ENCODE measurements at regions not wholly inside any gene's neighbourhood (a gene's known extent, or its start where the extent isn't known, plus 50 kb on each side); places are given as distances from the start of the nearest gene placed in this dataset.
A peak's percentile ranks its signal among the peaks of the same experiment; 100 is the strongest.
"Not testable (repeated sequence)": the region's sequence is repeated elsewhere in the genome, so short reads cannot be mapped to it uniquely, and the experiment has no call there.

DNA sequence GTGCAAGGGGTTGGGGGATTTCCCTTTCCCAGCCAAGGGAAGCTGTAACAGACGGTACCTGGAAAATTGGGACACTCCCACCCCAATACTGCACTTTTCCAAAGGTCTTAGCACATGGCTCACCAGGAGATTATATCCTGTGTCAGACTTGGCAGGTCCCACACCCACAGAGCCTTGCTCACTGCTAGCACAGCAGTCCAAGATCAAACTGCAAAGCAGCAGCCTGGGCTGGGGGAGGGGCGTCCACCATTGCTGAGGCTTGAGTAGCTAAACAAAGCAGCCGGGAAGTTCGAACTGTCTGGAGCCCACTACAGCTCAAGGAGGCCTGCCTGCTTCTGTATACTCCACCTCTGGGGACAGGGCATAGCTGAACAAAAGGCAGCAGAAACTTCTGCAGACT, 604.2 kb upstream of the SEMA3D start:
- DNase-seq (ENCODE audit: low read depth): not testable (repeated sequence)

DNA sequence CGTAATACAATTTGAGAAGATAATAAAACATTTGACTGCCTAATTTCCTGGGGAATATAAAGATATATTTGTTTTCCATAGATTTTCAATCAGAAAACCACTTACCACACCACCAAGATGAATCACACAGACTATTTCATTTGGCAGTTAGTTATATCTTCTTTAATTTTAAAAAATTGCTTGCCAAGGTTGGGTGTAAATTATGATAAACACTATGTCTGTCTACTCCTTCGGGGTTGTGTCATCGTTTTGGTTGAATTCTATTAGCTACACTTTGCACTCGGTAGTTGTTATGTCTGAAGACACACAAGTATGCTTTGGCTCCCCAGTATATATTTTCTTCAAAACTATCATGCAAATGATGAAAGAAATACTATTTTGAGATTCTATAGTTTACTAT, 594.8 kb upstream of the SEMA3D start:
- no peak for DNase-seq (ENCODE audit: low read depth)

DNA sequence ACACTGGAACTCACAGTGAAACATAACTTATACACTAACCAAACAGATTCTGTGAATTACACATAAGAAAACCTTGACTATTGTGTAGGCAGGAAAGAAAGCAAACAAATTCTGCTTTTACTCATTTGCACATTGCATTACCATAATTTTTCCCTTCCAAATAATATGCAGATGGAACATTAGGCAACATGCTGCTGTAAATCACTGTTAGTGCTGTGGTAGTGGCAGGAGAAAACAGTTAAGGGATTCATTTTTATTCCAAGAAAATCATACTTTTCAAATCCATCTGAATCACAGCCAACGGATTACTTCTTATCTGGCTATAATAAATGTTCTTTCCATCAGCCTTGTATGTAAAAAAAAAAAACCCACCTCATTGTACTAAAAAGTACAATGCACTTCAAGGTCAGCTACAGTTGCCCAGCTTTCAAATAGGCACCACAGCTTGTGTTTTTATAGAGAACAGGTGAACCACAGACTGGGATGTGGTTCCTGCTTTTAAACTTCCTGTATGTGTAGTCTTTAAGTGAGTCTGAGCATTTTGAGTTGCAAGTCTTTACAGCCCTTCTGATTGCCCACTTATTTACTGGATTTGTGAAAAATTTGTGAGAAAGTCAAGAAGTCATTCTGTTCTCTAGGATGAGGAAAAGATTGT, 590.0 kb upstream of the SEMA3D start:
- no peak for DNase-seq (ENCODE audit: low read depth)

DNA sequence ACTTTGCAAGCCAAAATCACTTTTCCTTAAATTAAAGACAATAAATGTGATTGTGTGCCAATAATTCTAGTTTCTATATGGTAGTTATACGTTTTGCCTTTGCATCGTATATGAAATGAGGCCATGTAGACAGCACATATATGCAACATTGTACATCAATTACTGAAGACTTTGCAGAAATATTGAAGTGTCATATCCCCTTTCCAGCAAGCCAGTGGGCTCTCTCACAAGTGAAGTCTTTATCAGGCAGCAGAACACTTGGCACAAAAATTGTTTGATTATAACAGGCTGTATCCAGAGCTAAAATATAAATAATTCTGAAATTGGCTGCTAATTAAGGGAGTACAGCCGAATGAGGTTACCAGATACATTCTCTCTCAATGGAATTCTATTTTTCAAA, 588.6 kb upstream of the SEMA3D start:
- DNase-seq (ENCODE audit: low read depth): no peak

DNA sequence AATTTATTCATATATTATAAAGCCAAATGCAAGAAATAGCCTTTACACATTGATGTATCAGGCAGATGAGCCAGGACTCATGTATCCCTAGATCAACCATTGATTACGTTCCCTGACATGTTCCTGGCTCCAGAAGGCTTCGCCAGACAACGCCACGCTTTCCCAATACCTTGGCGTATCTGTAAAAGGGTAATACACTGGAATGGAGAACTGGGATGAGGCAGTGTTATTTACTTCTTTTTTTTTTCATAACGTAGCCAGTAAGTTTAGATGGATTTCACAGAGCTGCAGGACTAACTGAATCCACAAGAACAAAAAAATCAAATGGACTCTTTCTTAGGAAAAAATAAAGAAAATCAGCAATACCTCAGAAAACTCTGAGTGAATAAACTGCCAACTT, 588.1 kb upstream of the SEMA3D start:
- DNase-seq (ENCODE audit: low read depth): no peak

DNA sequence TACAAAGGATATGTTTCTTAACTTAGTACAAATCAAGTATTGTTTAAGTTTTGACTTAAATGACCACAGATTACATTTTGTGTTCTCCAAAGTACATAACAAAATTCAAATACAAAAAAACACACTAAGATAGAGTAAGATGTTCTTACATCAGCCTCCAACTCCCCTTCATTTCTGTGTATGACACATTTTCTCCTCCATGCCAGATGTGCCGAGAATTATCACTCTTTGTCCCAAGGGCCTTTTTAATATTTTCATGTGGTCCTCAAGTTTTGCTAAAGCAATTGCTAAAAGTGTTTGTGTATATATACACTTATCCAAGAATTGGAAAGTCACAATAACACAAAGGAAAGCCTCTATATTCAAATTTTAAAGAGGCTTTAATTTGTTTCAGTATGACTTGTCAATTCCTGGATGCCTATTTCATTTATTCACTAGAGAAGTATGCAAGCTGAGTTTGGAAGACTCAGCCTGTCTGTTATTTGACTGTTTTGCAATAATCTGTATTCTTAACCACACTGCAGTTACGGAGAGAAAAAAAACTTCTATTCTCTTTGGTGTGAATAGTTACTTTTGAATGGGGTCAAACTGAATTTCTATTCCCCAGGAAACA, 586.4 kb upstream of the SEMA3D start:
- no peak for DNase-seq (ENCODE audit: low read depth)

DNA sequence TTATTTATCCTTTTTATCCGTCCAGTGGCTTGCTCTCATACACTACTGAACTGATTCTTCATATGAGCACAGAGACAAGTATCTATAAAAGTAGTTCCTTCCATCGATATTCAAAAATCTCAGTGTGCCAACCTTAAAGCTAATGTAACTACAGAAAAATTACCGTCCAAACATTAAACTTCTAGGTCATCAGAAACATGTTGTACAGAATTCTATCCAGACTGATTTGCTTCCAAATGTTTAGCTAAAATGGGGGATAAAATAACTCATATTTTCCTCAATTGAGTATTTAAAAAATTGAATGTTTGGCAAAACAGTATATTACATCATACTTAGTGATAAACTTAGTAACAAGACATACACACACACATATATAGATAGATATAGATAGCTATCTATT, 584.7 kb upstream of the SEMA3D start:
- DNase-seq (ENCODE audit: low read depth): no peak

DNA sequence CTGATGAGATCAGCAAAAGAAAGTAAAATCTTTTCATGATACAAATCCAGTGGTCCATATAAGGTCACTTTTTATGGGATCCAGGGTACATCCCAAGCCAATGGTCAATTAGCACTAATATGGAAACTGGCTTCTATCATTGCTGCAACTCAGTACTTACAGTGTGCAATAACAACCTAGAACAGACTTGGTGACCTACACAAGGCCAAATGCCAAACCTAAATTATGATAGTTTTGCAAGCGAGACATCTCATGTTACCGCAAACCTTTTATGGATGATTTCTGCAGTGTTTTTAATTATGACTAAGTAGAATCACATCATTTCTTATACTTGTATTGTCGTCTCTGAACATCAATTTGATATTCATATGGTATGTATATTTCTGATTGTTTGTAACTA, 583.5 kb upstream of the SEMA3D start:
- DNase-seq (ENCODE audit: low read depth): no peak

DNA sequence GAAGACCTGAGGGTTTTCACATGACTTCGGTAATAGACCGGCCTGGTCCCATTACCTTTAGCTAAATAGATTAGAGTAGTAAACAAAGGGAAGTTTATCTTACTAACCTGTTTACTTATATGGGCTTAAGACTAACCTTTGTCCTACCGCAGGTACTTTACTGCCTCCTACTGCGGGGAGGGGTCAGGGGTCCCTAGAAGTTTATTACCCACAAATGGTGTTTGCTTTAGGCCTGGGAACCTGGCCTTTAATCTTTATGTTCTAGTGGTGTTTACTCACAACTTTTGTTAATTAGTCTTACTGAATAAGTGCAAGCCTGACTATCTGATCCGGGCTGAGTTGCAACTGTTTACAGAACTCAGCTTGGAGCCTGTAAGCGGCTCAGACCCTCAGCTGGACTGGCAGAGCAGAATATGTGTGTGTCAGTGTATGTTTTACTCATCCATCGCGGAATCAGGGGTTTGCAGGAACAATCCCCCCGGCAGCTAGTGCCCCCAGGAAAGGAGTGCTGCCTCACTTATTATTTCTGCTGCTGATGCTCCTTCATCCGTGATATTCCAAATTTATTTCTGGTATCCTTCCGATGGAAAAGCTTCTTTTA, 578.9 kb upstream of the SEMA3D start:
- no peak for DNase-seq (ENCODE audit: low read depth)

DNA sequence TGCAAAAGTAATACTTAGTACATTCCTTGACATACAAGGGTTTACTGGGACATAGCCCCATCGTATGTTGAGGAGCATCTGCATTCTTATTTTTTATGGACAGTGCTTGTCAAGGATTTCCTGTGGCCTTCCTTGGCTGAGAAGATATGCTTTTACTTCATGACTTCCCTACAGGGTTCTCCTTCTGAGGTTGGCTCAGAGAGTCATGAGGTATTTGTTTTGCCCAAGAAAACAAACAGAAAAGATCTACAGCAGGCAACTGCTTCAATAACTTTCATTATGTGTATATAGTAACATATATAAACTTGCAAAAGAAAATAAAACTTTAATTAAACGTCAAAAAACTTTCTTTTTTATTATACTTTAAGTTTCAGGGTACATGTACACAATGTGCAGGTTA, 577.2 kb upstream of the SEMA3D start:
- DNase-seq (ENCODE audit: low read depth): no peak

DNA sequence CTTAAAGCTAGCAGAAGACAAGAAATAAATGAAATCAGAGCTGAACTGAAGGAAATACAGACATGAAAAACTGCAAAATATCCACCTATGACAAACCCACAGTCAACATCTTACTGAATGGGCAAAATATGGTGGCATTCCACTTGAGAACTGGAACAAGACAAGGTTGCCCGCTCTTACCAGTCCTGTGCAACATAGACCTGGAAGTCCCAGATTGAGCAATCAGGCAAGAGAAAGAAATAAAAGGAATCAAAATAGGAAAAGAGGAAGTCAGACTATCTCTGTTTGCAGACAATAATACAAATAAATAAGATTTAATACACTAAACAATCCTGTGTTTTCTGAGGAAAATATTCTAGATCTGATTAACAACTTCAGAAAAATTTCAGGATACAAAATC, 570.5 kb upstream of the SEMA3D start:
- no peak for DNase-seq (ENCODE audit: low read depth)

DNA sequence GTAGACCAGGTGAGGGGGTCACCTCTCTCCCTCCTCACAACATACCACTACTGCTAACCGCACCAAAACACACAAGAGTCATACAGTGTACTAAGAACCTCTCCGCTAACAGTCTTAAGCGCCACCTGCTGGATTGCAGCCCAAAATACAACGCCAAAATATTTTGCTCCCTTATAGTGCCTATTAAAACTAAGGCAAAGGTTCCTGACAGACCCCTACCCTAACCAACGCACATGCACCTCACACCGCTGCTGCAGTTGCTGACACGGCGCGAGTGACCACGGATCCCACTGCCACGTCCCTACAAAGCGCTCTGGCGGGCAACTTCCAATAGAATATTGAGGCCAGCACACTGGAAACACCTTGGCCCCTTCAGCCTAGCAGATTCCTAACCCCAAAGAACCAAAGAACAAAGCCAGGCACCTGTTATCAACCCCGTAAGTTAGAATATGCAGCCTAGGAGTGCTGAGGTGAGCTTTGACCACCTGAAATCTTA, 563.6 kb upstream of the SEMA3D start:
- peak; percentile 25 for DNase-seq (ENCODE audit: low read depth)

DNA sequence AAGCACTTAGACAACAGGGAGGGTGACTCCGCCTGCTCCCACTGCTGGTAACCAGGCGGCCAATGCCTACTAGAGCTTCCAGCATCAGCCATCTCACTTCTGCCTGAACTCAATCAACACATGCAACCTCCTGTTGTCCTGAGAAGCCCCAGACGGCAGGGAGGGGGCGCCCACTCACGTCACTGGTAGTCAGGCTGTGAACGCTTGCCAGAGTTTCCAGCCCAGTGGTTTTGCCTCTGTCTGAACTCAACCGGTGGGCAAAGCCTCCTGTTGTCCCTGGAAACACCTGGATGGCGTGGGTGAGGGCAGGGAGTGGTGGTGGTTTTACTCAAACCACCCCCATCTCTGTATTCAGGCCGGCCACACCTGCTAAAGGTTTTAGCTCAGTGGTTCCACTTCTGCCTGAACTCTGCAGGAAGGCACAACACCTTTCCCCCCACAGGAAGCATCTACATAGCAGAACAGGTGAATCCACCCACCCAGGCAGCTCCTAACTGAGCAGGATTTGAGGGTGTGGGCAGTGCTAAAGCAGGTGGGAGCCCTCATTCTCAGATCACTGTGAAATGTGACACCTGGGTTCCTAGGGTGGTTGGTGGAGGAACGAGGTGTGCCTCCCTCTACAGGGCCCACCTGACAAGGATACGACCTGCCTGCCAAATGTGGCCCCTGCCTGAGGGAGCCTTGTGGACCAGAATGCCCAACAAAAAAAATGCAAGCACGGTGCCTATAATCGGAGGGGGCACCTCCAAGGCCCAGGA, 563.0 kb upstream of the SEMA3D start:
- peak; percentile 1 for DNase-seq (ENCODE audit: low read depth)

DNA sequence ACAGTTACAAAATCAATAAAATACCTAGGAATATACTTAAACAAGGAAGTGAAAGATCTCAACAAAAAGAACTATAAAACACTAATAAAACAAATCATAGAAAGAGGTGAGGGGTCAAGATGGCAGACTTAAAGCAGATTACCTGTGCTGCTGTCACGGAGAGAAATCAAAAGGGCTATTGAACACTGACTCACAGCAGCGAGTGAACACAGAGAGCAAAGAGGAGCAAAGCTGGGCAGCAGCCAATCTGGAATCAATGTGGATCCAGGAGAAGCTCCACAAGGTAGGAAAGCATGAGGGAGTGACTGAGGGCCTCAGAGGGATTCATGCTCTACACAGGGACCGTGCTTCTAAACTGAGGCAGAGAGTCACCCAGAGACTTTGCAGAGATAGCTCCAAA, 562.0 kb upstream of the SEMA3D start:
- DNase-seq (ENCODE audit: low read depth): no peak

DNA sequence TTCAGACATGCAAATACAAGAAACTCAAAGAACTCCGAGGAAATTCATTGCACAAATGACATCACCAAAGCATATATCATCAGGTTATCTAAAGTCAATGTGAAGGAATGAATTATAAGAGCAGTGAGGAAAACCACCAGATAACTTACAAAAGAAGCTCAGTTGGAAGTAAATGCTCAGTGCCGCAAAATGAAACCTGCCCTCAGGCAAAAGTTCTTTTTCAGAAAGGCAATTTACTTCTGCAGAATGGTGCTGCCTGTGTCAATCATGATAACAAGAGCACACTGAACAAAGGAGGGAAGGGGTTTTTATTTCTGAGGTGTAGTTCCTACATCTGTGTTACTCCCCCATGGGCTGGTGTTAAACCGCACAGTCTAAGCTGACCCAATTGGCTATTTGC, 550.6 kb upstream of the SEMA3D start:
- no peak for DNase-seq (ENCODE audit: low read depth)

DNA sequence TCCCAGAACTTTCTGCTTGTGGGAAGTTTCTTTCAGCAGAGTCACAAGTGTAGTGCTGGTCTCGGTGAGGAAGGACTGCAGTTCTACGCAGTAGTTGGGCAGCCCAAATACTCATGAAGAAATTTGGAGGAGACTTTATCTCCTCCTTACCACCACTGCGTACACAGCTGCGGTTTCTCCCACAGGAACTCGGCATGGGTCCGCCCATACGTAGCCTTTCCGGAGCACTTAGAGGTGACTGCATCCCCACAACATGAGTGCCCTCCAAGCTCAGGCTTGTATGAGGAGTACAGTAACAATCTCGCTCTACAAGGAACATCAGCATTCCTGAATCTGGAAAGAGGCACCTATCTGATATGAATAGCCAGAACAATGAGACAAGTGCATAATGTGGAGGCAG, 549.2 kb upstream of the SEMA3D start:
- DNase-seq (ENCODE audit: low read depth): no peak

DNA sequence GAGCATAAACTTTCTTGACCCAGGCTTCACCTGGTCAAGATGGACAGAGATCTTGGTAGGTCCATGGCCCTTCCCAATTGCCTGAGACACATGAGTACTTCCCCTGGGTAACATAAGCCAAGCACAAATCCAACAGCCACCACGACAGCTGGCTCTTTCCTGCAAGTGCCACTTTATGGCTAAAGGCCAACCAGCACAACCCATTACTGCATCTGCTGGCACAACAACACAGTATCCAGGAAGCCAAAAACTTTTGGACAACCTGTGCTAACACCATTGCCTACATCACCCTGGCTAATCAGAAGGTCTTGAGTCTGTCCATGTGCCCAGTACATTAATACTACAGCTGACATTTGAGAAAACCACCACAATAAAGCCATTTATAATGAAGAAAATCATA, 548.0 kb upstream of the SEMA3D start:
- DNase-seq (ENCODE audit: low read depth): no peak

DNA sequence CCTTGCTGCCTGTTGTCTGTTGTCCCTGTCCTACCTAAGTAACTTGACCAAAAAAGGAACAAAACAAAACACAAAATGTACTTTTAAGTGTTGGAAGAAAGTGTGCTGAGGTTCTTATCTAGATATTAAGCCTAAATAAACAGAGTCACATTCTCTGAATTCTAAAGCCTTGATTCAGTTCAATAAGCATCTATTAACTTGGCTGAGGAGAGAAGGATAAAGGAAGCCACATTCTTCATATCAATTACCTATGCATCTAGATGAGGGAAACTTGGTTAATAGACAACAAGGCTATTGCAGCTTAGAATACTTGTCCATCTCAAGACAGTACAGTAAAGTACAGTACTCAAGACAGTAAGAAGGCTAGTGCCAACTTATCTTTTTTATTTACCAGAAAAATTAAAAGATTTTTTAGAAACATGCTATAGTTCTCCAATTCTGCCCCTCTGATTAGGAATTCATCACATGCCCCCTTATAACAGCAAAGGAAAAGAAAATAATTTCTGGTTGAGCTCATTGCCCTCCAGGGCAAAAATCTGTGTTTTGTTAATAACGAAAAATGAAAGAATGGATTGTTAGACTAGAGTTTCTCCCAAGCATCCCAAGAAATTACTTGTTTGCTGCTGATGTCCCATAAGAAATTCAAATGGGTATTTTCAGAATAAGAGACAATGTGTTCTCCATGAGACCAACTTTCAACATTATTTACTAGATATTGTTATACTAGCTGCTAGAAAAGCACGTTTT, 546.5 kb upstream of the SEMA3D start:
- no peak for DNase-seq (ENCODE audit: low read depth)

DNA sequence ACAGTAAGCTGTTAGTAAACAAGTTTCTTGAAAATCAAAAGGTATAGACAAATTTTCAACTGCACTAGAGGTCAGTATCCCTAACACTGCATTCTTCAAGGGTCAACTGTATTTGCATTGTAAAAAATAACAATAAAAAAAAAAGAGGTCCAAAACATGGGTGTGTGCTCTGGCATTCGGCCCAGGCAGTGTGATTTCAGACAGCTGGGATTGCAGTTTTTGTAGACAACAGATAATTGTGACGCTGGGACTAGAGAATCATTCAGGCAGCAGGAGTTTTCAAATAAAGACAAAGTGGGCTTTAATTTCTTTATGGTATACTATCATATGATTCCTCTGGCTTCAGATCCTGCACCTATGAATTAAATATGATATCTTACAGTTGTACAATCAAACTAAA, 543.2 kb upstream of the SEMA3D start:
- DNase-seq (ENCODE audit: low read depth): no peak

DNA sequence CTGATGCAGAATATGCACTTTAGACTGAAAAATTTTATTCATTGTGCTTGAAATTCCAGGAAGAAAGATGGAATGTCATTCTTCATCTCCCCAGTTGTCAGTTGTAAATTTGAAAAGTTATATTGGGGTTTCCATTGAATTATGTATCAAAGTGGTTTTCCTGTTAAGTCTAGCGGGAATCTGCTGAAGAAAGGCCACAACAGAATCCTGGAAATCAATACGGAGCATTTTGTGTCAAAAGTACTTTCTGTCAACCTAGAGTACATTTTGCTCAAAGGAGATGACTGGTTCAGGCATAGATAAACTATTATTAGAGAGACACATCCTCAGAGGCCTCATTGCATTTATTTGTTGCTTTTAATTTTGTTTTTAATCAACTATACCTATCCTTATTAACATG, 538.2 kb upstream of the SEMA3D start:
- no peak for DNase-seq (ENCODE audit: low read depth)

DNA sequence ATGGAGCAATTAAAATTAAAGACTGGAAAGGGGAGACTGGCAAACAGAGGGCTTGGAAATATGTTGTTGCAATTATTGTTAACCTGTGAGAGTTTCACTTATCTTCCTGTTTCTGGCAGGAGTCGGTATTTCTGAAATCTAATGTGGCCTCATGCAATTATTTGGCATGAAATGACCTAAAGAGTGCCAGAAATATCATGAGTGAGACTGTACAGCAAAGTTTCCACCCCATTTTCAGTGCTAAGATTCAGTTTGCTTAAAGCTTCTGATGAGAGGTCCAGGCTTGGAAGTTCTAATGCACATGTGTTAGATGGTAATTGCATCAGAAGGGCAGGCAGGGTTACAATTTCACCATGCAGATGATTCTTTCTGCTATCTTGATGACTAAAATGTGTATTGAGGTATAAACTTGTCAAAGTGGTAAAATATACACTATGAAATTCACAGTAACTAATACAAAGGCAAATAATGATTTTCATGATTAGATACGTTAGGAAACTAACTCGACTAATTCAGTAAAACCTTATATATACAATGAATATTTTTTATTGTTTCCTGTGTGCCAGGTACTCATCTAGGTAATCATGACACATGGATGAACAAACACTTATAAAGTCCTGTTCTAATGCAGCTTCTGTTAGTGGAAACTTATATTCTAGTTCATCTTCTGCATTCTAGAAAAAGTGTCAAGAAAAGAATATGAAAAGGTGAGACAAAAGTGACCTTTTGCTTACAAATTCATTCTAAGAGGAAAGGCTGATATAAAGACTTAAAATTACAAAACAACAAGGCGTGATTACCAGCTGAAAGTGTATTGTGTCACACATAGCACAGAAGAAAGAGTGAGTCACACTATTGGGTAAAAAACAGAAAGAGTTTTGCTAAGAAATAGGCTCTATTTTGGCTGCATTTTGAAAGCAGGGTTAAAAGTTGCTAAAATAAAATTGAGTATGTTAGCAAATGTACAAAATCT, 533.4 kb upstream of the SEMA3D start:
- peak; percentile 6 for DNase-seq (ENCODE audit: low read depth)
